ENCODE measurements at regions not wholly inside any gene's neighbourhood (a gene's known extent, or its start where the extent isn't known, plus 50 kb on each side); places are given as distances from the start of the nearest gene placed in this dataset.

GRCh38 chr22:27153386-27153785 lies 496.0 kb downstream of the MIAT start:
- no peaks in the 10 kb centered on the region for H3K79me2 ChIP-seq (ENCODE audit: low read length)

GRCh38 chr22:27154717-27155116 lies 497.3 kb downstream of the MIAT start:
- no peak overlapping the region for H3K4me3 ChIP-seq (ENCODE audit: low read length)
- H3K27ac ChIP-seq (ENCODE audit: low read length) = no peak overlapping the region
- H2AFZ ChIP-seq (ENCODE audit: low read depth, low read length) = no peak overlapping the region
- H4K20me1 ChIP-seq (ENCODE audit: insufficient read depth, low read length) = no peaks in the 10 kb centered on the region
- TF ChIP-seq EZH2phosphoT487 (IDR thresholded peaks at IDR 0.05; ENCODE audit: low read depth) = no peak
- no peak for TF ChIP-seq CTCF (IDR thresholded peaks at IDR 0.05; ENCODE audit: low read depth, low read length)
- no peaks in the 10 kb centered on the region for H3K79me2 ChIP-seq (ENCODE audit: low read length)
- peaks cover 7% of the 10 kb centered on the region; the same call in 1 of the 2 replicates for H3K27me3 ChIP-seq (ENCODE audit: low read depth, low read length)
- no peaks in the 10 kb centered on the region for H3K36me3 ChIP-seq (replicated peaks; ENCODE audit: low read depth, low read length)
- H3K4me2 ChIP-seq (ENCODE audit: low read length) = no peak overlapping the region
- H3K9me3 ChIP-seq (ENCODE audit: insufficient read depth, low read length) = no peaks in the 10 kb centered on the region
- no peaks in the 10 kb centered on the region for H3K4me1 ChIP-seq (ENCODE audit: low read length)
- no peak overlapping the region for H3K9ac ChIP-seq (ENCODE audit: low read length)

More at GRCh38 chr22:27153386-27153785, 496.0 kb downstream of the MIAT start:
- Histone ChIP-seq H3K27ac (ENCODE audit: low read length) (no peak overlapping the region), H4K20me1 (ENCODE audit: insufficient read depth, low read length) (0 out of 2 replicates have a peak, but pooled peaks cover 5% of the 10 kb centered on the region), H2AFZ (ENCODE audit: low read depth, low read length) (no peak overlapping the region), H3K4me2 (ENCODE audit: low read length) (no peak overlapping the region), H3K27me3 (ENCODE audit: low read depth, low read length) (peaks cover 12% of the 10 kb centered on the region; the same call in 1 of the 2 replicates), H3K4me3 (ENCODE audit: low read length) (no peak overlapping the region), H3K9ac (ENCODE audit: low read length) (no peak overlapping the region), H3K36me3 (replicated peaks; ENCODE audit: low read depth, low read length) (no peaks in the 10 kb centered on the region), H3K9me3 (ENCODE audit: insufficient read depth, low read length) (peaks cover 4% of the 10 kb centered on the region; the same call in 1 of the 2 replicates), H3K4me1 (ENCODE audit: low read length) (no peaks in the 10 kb centered on the region)
- no peak for TF ChIP-seq CTCF (IDR thresholded peaks at IDR 0.05; ENCODE audit: low read depth, low read length)

GRCh38 chr22:27156821-27157489 lies 499.6 kb downstream of the MIAT start:
- H3K9me3 ChIP-seq (ENCODE audit: insufficient read depth, low read length) = no peaks in the 10 kb centered on the region
- H3K27me3 ChIP-seq (ENCODE audit: low read depth, low read length) = peaks cover 9% of the 10 kb centered on the region
- TF ChIP-seq EZH2phosphoT487 (IDR thresholded peaks at IDR 0.05; ENCODE audit: low read depth) (no peak), CTCF (IDR thresholded peaks at IDR 0.05; ENCODE audit: low read depth, low read length) (no peak)
- no peaks in the 10 kb centered on the region for H4K20me1 ChIP-seq (ENCODE audit: insufficient read depth, low read length)
- no peaks in the 10 kb centered on the region for H3K4me1 ChIP-seq (ENCODE audit: low read length)
- H3K4me3 ChIP-seq (ENCODE audit: low read length) = no peak overlapping the region
- no peak overlapping the region for H3K9ac ChIP-seq (ENCODE audit: low read length)
- H2AFZ ChIP-seq (ENCODE audit: low read depth, low read length) = no peak overlapping the region
- H3K4me2 ChIP-seq (ENCODE audit: low read length) = no peak overlapping the region
- no peaks in the 10 kb centered on the region for H3K36me3 ChIP-seq (replicated peaks; ENCODE audit: low read depth, low read length)
- H3K27ac ChIP-seq (ENCODE audit: low read length) = no peak overlapping the region
- no peaks in the 10 kb centered on the region for H3K79me2 ChIP-seq (ENCODE audit: low read length)

- Histone ChIP-seq H3K4me1 (ENCODE audit: low read length) (no peaks in the 10 kb centered on the region), H3K27ac (ENCODE audit: low read length) (no peak overlapping the region), H3K9ac (ENCODE audit: low read length) (no peak overlapping the region), H3K4me3 (ENCODE audit: low read length) (no peak overlapping the region), H4K20me1 (ENCODE audit: insufficient read depth, low read length) (no peaks in the 10 kb centered on the region), H3K27me3 (ENCODE audit: low read depth, low read length) (peaks cover 9% of the 10 kb centered on the region), H3K4me2 (ENCODE audit: low read length) (no peak overlapping the region), H3K79me2 (ENCODE audit: low read length) (no peaks in the 10 kb centered on the region), H3K36me3 (replicated peaks; ENCODE audit: low read depth, low read length) (no peaks in the 10 kb centered on the region), H3K9me3 (ENCODE audit: insufficient read depth, low read length) (no peaks in the 10 kb centered on the region), H2AFZ (ENCODE audit: low read depth, low read length) (no peak overlapping the region)
- TF ChIP-seq EZH2phosphoT487 (IDR thresholded peaks at IDR 0.05; ENCODE audit: low read depth) (no peak), CTCF (IDR thresholded peaks at IDR 0.05; ENCODE audit: low read depth, low read length) (no peak)
Observed at GRCh38 chr22:27157666-27158370, 500.4 kb downstream of the MIAT start.
